ENCODE measurements at regions not wholly inside any gene's neighbourhood (a gene's known extent, or its start where the extent isn't known, plus 50 kb on each side); places are given as distances from the start of the nearest gene placed in this dataset.
A peak's percentile ranks its signal among the peaks of the same experiment; 100 is the strongest.
"Not testable (repeated sequence)": the region's sequence is repeated elsewhere in the genome, so short reads cannot be mapped to it uniquely, and the experiment has no call there.

DNA sequence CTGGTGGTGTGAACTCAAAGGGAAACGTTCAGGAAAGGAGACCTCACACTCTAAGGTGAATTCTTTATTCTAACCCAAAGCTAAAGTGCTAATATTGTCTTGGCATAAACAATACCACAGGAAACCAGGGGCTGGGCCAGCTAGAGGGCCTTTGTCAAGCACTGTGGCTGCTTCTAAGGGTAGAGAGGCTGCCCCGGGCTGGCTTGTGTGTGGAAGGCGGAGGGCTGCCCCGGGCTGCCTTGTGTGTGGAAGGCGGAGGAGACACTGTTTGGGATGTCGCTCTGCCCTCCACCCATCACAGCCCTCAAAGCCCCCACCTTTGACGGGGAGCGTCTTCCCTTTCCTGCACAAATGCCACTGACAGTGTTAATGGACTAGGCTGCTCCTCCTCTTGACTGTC lies 216.8 kb downstream of the TOMM20 start:
- peak overlapping the region; percentile 84 to 91 for H3K27ac ChIP-seq
- ATAC-seq (ENCODE audit: insufficient number of reproducible peaks, low FRiP score, low read depth) = no peak

DNA sequence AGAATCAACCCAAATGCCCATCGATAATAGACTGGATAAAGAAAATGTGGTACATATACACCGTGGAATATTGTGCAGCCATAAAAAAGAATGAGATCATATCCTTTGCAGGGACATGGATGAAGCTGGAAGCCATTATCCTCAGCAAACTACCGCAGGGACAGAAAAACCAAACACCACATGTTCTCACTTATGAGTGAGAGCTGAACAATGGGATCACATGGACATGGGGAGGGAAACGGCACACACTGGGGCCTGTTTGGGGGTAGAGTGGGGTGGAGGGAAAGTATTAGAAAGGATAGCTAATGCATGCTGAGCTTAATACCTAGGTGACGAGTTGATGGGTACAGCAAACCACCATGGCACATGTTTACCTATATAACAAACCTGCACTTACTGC lies 217.5 kb downstream of the TOMM20 start:
- not testable (repeated sequence) for ATAC-seq (ENCODE audit: insufficient number of reproducible peaks, low FRiP score, low read depth); DNase-seq (ENCODE audit: low spot score); H3K36me3 ChIP-seq; H3K9me3 ChIP-seq; H3K27me3 ChIP-seq (replicated peaks; ENCODE audit: insufficient read depth); H3K4me3 ChIP-seq
- peak overlapping the region in 1 of 2 donors; percentile 91 for H3K27ac ChIP-seq
- peaks cover 24 to 51% of the 10 kb centered on the region in 2 donors for H3K4me1 ChIP-seq (ENCODE audit: control insufficient read depth in 1 of 2, low read depth in 2 of 2)

More for the DNA sequence above, 216.8 kb downstream of the TOMM20 start:
- H3K4me1 ChIP-seq (ENCODE audit: control insufficient read depth in 1 of 2, low read depth in 2 of 2) = peaks cover 31 to 57% of the 10 kb centered on the region in 2 donors
- no peak for DNase-seq (ENCODE audit: low spot score)
- TF ChIP-seq, protein P1, sequence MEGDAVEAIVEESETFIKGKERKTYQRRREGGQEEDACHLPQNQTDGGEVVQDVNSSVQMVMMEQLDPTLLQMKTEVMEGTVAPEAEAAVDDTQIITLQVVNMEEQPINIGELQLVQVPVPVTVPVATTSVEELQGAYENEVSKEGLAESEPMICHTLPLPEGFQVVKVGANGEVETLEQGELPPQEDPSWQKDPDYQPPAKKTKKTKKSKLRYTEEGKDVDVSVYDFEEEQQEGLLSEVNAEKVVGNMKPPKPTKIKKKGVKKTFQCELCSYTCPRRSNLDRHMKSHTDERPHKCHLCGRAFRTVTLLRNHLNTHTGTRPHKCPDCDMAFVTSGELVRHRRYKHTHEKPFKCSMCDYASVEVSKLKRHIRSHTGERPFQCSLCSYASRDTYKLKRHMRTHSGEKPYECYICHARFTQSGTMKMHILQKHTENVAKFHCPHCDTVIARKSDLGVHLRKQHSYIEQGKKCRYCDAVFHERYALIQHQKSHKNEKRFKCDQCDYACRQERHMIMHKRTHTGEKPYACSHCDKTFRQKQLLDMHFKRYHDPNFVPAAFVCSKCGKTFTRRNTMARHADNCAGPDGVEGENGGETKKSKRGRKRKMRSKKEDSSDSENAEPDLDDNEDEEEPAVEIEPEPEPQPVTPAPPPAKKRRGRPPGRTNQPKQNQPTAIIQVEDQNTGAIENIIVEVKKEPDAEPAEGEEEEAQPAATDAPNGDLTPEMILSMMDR (IDR thresholded peaks at IDR 0.05) = no peak
- no peaks in the 10 kb centered on the region for H3K9me3 ChIP-seq
- H3K36me3 ChIP-seq = no peaks in the 10 kb centered on the region
- no peak overlapping the region for H3K4me3 ChIP-seq
- no peaks in the 10 kb centered on the region for H3K27me3 ChIP-seq (replicated peaks; ENCODE audit: insufficient read depth)

DNA sequence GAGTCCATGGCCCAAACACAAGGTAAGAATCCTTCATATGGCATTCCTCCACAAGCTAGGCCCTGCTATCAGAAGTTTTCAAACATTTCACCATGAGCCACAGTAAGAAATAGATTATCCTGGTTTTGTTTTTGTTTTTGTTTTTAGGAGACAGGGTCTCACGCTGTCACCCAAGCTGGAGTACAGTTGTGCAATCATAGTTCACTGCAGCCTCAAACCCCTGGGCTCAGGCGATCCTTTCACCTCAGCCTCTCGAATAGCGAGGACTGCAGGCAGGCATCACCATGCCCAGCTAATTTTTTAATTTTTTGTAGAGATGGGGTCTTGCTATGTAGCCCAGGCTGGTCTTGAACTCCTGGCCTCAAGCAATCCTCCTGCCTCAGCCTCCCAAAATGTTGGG lies 218.8 kb downstream of the TOMM20 start:
- ATAC-seq (ENCODE audit: insufficient number of reproducible peaks, low FRiP score, low read depth) (no peak), DNase-seq (ENCODE audit: low spot score) (no peak)
- Histone ChIP-seq H3K27me3 (replicated peaks; ENCODE audit: insufficient read depth) (no peaks in the 10 kb centered on the region), H3K27ac (no peak overlapping the region), H3K4me1 (ENCODE audit: control insufficient read depth in 1 of 2, low read depth in 2 of 2) (peaks cover 19 to 38% of the 10 kb centered on the region in 2 donors), H3K9me3 (no peaks in the 10 kb centered on the region), H3K36me3 (no peaks in the 10 kb centered on the region), H3K4me3 (no peak overlapping the region)
- TF ChIP-seq, protein P1 (IDR thresholded peaks at IDR 0.05) = no peak

DNA sequence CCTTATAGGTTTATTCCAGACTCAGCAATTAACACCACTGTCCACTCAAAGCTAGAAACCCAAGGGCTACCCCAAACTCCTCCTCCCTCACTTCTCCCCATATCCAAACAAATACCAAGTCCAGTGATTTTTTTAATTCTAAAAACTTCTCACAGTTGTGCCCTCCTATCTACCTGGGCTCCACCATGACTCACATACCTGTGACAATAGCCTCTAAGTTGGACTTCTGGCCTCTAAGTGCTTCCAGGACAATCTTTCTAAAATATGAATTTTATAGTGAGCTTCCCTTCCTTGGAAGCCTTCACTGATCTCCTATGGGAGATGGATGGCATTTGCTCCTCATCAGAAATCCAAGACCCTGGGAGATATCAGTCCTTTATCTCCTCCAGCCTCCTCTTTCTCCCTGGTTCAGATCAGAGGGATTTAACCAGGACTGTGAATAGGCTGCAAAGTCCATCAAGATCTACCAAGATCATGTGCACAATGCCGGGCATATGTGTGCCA lies 219.3 kb downstream of the TOMM20 start:
- H3K4me1 ChIP-seq (ENCODE audit: control insufficient read depth in 1 of 2, low read depth in 2 of 2) = peaks cover 19 to 33% of the 10 kb centered on the region in 2 donors
- DNase-seq (ENCODE audit: low spot score) (no peak), ATAC-seq (ENCODE audit: insufficient number of reproducible peaks, low FRiP score, low read depth) (no peak)
- no peaks in the 10 kb centered on the region for H3K9me3 ChIP-seq
- H3K27ac ChIP-seq = no peak overlapping the region
- H3K36me3 ChIP-seq = no peaks in the 10 kb centered on the region
- no peak overlapping the region for H3K4me3 ChIP-seq
- no peaks in the 10 kb centered on the region for H3K27me3 ChIP-seq (replicated peaks; ENCODE audit: insufficient read depth)
- TF ChIP-seq, protein P1 (IDR thresholded peaks at IDR 0.05) = no peak

DNA sequence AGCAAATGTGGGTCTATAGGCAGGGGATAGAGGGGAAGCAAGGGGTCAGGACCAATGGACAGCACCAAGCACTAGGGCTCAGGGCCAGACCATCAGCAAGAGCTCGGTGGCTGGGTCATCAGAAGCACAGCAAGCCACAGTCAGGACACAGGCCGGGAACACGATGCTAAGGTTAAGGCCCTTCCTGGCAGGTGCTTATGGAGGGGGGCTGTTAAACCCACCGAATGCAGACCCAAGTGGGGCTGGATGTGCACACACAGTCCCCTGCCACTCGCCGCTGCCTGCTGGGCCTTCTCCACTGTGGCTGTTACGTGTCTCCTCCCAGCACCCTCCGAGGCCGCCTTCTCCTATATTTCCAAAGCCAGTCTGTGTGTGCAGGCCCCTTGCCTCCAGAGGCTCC lies 220.1 kb downstream of the TOMM20 start:
- Histone ChIP-seq H3K4me1 (ENCODE audit: control insufficient read depth in 1 of 2, low read depth in 2 of 2) (peaks cover 15 to 26% of the 10 kb centered on the region in 2 donors), H3K27ac (peak overlapping the region in 1 of 2 donors; percentile 15), H3K4me3 (no peak overlapping the region), H3K36me3 (no peaks in the 10 kb centered on the region), H3K27me3 (replicated peaks; ENCODE audit: insufficient read depth) (no peaks in the 10 kb centered on the region), H3K9me3 (no peaks in the 10 kb centered on the region)
- ATAC-seq (ENCODE audit: insufficient number of reproducible peaks, low FRiP score, low read depth) (no peak), DNase-seq (ENCODE audit: low spot score) (no peak)
- TF ChIP-seq, protein P1 (IDR thresholded peaks at IDR 0.05) = no peak

DNA sequence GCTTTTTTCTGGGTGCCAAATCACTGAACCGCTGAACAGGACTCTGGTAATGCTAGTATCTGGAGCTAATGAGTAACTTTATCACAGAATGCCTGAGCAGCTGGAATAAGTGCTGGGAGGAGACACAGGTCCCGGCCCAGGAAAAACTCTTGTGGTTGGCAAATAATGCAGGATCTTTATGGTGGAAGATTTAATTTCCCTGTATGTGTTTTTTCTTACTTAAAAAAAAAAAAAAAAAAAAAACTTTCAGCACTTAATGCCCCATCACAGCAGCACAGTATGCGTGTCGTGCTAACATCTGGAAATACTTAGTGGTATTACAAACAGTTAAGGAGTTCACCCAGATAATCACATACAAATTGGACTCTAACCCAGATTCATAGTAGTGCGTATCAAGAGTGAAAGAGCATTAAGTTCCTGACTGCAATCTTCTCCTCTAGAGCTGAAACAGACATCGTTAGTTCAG lies 220.7 kb downstream of the TOMM20 start:
- H3K4me3 ChIP-seq = no peak overlapping the region
- peaks cover 14 to 20% of the 10 kb centered on the region in 2 donors for H3K4me1 ChIP-seq (ENCODE audit: control insufficient read depth in 1 of 2, low read depth in 2 of 2)
- ATAC-seq (ENCODE audit: insufficient number of reproducible peaks, low FRiP score, low read depth) (no peak), DNase-seq (ENCODE audit: low spot score) (no peak)
- TF ChIP-seq, protein P1 (IDR thresholded peaks at IDR 0.05) = no peak
- peak overlapping the region in 1 of 2 donors; percentile 15 for H3K27ac ChIP-seq
- H3K27me3 ChIP-seq (replicated peaks; ENCODE audit: insufficient read depth) = no peaks in the 10 kb centered on the region
- H3K9me3 ChIP-seq = no peaks in the 10 kb centered on the region
- H3K36me3 ChIP-seq = no peaks in the 10 kb centered on the region

All from thoracic aorta (tissue), 2 donors.